ENCODE measurements at regions not wholly inside any gene's neighbourhood (a gene's known extent, or its start where the extent isn't known, plus 50 kb on each side); places are given as distances from the start of the nearest gene placed in this dataset.

- Histone ChIP-seq H3K4me3 (no peak overlapping the region), H3K27me3 (ENCODE audit: low read depth) (no peaks in the 10 kb centered on the region), H3K9me3 (replicated peaks) (no peaks in the 10 kb centered on the region), H3K4me1 (no peaks in the 10 kb centered on the region), H3K36me3 (no peaks in the 10 kb centered on the region), H3K27ac (replicated peaks) (no peak overlapping the region)
- no peak for DNase-seq
- no peak for TF ChIP-seq CTCF (IDR thresholded peaks at IDR 0.05; ENCODE audit: borderline replicate concordance)
- intact Hi-C loops (cut with micrococcal nuclease), result no loop called here
Observed at GRCh38 chr21:21624674-21625073, 626.5 kb downstream of the NCAM2 start.

GRCh38 chr21:21631961-21632360, 633.8 kb downstream of the NCAM2 start:
- H3K4me3 ChIP-seq, result no peak overlapping the region
- TF ChIP-seq CTCF (IDR thresholded peaks at IDR 0.05; ENCODE audit: borderline replicate concordance), result no peak
- no peak overlapping the region for H3K27ac ChIP-seq (replicated peaks)
- DNase-seq, result no peak
- H3K36me3 ChIP-seq, result no peaks in the 10 kb centered on the region
- no peaks in the 10 kb centered on the region for H3K27me3 ChIP-seq (ENCODE audit: low read depth)
- H3K4me1 ChIP-seq, result no peaks in the 10 kb centered on the region
- intact Hi-C loops (cut with micrococcal nuclease), result no loop called here
- H3K9me3 ChIP-seq (replicated peaks), result peaks cover 4% of the 10 kb centered on the region

- TF ChIP-seq CTCF (IDR thresholded peaks at IDR 0.05; ENCODE audit: borderline replicate concordance), result no peak
Observed at GRCh38 chr21:21632926-21633325, 634.7 kb downstream of the NCAM2 start.

GRCh38 chr21:21661741-21662140, 663.5 kb downstream of the NCAM2 start:
- intact Hi-C loops (cut with micrococcal nuclease), result no loop called here
- no peak for DNase-seq
- Histone ChIP-seq H3K36me3 (no peaks in the 10 kb centered on the region), H3K4me1 (no peaks in the 10 kb centered on the region), H3K4me3 (no peak overlapping the region), H3K27me3 (ENCODE audit: low read depth) (no peaks in the 10 kb centered on the region), H3K27ac (replicated peaks) (no peak overlapping the region), H3K9me3 (replicated peaks) (no peaks in the 10 kb centered on the region)
- no peak for TF ChIP-seq CTCF (IDR thresholded peaks at IDR 0.05; ENCODE audit: borderline replicate concordance)

More at GRCh38 chr21:21632926-21633325, 634.7 kb downstream of the NCAM2 start:
- H3K4me3 ChIP-seq, result no peak overlapping the region
- no peaks in the 10 kb centered on the region for H3K27me3 ChIP-seq (ENCODE audit: low read depth)
- no peaks in the 10 kb centered on the region for H3K4me1 ChIP-seq
- no peak for DNase-seq
- peaks cover 12% of the 10 kb centered on the region for H3K9me3 ChIP-seq (replicated peaks)
- no peak overlapping the region for H3K27ac ChIP-seq (replicated peaks)
- intact Hi-C loops (cut with micrococcal nuclease), result no loop called here
- H3K36me3 ChIP-seq, result no peaks in the 10 kb centered on the region

GRCh38 chr21:21662776-21663175, 664.6 kb downstream of the NCAM2 start:
- TF ChIP-seq CTCF (IDR thresholded peaks at IDR 0.05; ENCODE audit: borderline replicate concordance), result no peak
- Histone ChIP-seq H3K4me3 (no peak overlapping the region), H3K4me1 (no peaks in the 10 kb centered on the region), H3K9me3 (replicated peaks) (no peaks in the 10 kb centered on the region), H3K27ac (replicated peaks) (no peak overlapping the region), H3K36me3 (no peaks in the 10 kb centered on the region), H3K27me3 (ENCODE audit: low read depth) (no peaks in the 10 kb centered on the region)
- no peak for DNase-seq
- intact Hi-C loops (cut with micrococcal nuclease), result no loop called here

GRCh38 chr21:21664871-21665270, 666.7 kb downstream of the NCAM2 start:
- Histone ChIP-seq H3K4me3 (no peak overlapping the region), H3K27ac (replicated peaks) (no peak overlapping the region), H3K27me3 (ENCODE audit: low read depth) (no peaks in the 10 kb centered on the region), H3K9me3 (replicated peaks) (peaks cover 3% of the 10 kb centered on the region), H3K4me1 (no peaks in the 10 kb centered on the region), H3K36me3 (no peaks in the 10 kb centered on the region)
- intact Hi-C loops (cut with micrococcal nuclease), result no loop called here
- no peak for TF ChIP-seq CTCF (IDR thresholded peaks at IDR 0.05; ENCODE audit: borderline replicate concordance)
- DNase-seq, result no peak

Measured in left ventricle myocardium inferior (tissue), 1 donor.